SU-DHL-6 (cell line): ENCODE measurements at regions not wholly inside any gene's neighbourhood (a gene's known extent, or its start where the extent isn't known, plus 50 kb on each side); places are given as distances from the start of the nearest gene placed in this dataset.

Source experiments
- H2AFZ ChIP-seq: fragments of 200-600 bp; sonication (generic); 2 replicates; pipeline ENCODE4 v1.6.1; 2014; ENCODE audit warnings: low read depth, mild to moderate bottlenecking, moderate library complexity, mixed read lengths, antibody characterized with exemption, low read length; ENCODE audit not compliant: severe bottlenecking
- H3F3A ChIP-seq: fragments of 200-600 bp; shearing (Covaris generic); 2 replicates; pipeline ENCODE4 v1.6.0; 2016; ENCODE audit warnings: antibody characterized with exemption, mild to moderate bottlenecking; ENCODE audit not compliant: insufficient read depth
- H3K27ac ChIP-seq: fragments of 200-600 bp; sonication (generic); 2 replicates; pipeline ENCODE4 v1.5.1; 2016; ENCODE audit warnings: low read depth, mild to moderate bottlenecking, low read length, moderate library complexity, mixed read lengths
- H3K27me3 ChIP-seq: fragments of 200-600 bp; sonication (generic), shearing (Covaris generic); 2 replicates; pipeline ENCODE4 v1.6.0; 2014; ENCODE audit warnings: mild to moderate bottlenecking, low read length
- H3K36me3 ChIP-seq: fragments of 200-600 bp; sonication (generic); 2 replicates; pipeline ENCODE4 v1.6.1; 2014; ENCODE audit warnings: mild to moderate bottlenecking, low read length, mixed read lengths
- H3K4me2 ChIP-seq: fragments of 300-600, 200-600 bp; shearing (Covaris generic), sonication (generic); 2 replicates; pipeline ENCODE4 v1.6.0; 2014; ENCODE audit warnings: low read length, low read depth, mild to moderate bottlenecking; ENCODE audit not compliant: poor library complexity, severe bottlenecking
- H3K4me3 ChIP-seq: fragments of 200-600 bp; sonication (generic); 2 replicates; pipeline ENCODE4 v1.5.1; 2014; ENCODE audit warnings: antibody characterized with exemption, low read length, mild to moderate bottlenecking, mixed read lengths; ENCODE audit not compliant: insufficient read depth, poor library complexity, severe bottlenecking
- H3K79me2 ChIP-seq: fragments of 200-600 bp; sonication (generic); 2 replicates; pipeline ENCODE4 v1.6.1; 2014; ENCODE audit warnings: mild to moderate bottlenecking, low read length, moderate library complexity; ENCODE audit not compliant: insufficient read depth
- H3K9ac ChIP-seq: fragments of 200-600 bp; sonication (generic); 2 replicates; pipeline ENCODE4 v1.7.0; 2014; ENCODE audit warnings: mild to moderate bottlenecking, low read length
- H3K9me2 ChIP-seq: fragments of 200-600 bp; sonication (generic); replicated peaks from 2 replicates; pipeline ENCODE4 v1.6.1; 2014; ENCODE audit warnings: low read length; ENCODE audit not compliant: insufficient read depth
- H3K9me3 ChIP-seq: fragments of 200-600 bp; sonication (generic); 2 replicates; pipeline ENCODE4 v1.6.1; 2014; ENCODE audit warnings: low read length, mixed read lengths; ENCODE audit not compliant: insufficient read depth
- H4K20me1 ChIP-seq: fragments of 200-600 bp; sonication (generic); 2 replicates; pipeline ENCODE4 v1.6.1; 2014; ENCODE audit warnings: low read depth, mild to moderate bottlenecking, antibody characterized with exemption, low read length, moderate library complexity, mixed read lengths
- CTCF ChIP-seq: fragments of 200-600 bp; sonication (generic); IDR thresholded peaks from one replicate; pipeline ENCODE4 v1.5.1; 2017; ENCODE audit warnings: antibody characterized with exemption, mild to moderate bottlenecking, low read length, moderate library complexity; ENCODE audit not compliant: insufficient read depth, poor library complexity, severe bottlenecking
- EZH2phosphoT487 ChIP-seq: fragments of 200-600 bp; sonication (generic), shearing (Covaris generic); conservative IDR thresholded peaks from 2 replicates; pipeline ENCODE4 v1.6.1; 2018; ENCODE audit warnings: mild to moderate bottlenecking, antibody characterized with exemption, low read length, moderate library complexity, mixed read lengths

DNA sequence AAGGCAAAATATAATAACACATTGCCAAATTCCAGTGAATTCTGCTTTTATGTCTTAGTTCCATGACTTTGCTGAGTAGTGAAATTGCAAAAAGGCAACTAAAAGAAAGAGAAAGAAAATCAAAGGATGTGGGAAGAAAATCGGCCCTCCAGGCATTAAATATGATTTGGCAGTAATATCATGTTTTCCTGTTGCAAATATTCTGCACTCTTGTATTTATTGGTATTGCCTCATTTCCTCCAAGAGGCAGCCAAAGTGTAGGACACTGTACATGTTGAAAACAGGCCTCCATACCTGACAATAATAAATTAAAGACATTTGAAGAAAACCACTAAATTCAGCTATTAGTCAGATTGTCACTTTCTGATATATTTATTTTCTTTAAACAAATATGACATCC lies 460.0 kb upstream of the NOX3 start:
- H2AFZ ChIP-seq: no peak overlapping the region
- H3K4me2 ChIP-seq: no peak overlapping the region
- H3K4me3 ChIP-seq: no peak overlapping the region
- TF ChIP-seq CTCF (no peak), EZH2phosphoT487 (no peak)
- H3K9me3 ChIP-seq: no peaks in the 10 kb centered on the region
- H3K27ac ChIP-seq: no peak overlapping the region
- no peak overlapping the region for H3K9ac ChIP-seq
- H4K20me1 ChIP-seq: no peaks in the 10 kb centered on the region
- H3K79me2 ChIP-seq: no peaks in the 10 kb centered on the region
- H3K27me3 ChIP-seq: no peaks in the 10 kb centered on the region
- no peaks in the 10 kb centered on the region for H3F3A ChIP-seq
- H3K9me2 ChIP-seq: no peaks in the 10 kb centered on the region
- no peaks in the 10 kb centered on the region for H3K36me3 ChIP-seq

DNA sequence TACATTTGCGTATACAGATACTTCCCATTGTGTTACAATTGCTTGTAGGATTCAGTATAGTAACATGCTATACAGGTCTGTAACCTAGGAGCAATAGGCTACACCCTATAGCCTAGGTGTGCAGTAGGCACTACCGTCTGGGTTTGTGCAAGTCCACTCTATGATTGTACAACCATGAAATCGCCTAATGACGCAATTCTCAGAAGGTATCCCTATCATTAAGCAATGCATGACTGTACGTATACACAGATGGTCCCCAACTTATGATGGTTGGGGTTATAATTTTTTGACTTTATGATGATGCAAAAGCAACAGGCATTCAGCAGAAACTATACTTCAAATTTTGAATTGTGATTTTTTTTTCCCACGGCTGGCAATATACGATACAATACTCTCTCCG lies 458.2 kb upstream of the NOX3 start:
- TF ChIP-seq EZH2phosphoT487 (no peak), CTCF (no peak)
- no peaks in the 10 kb centered on the region for H4K20me1 ChIP-seq
- no peak overlapping the region for H2AFZ ChIP-seq
- no peaks in the 10 kb centered on the region for H3F3A ChIP-seq
- no peaks in the 10 kb centered on the region for H3K27me3 ChIP-seq
- no peak overlapping the region for H3K4me3 ChIP-seq
- peaks cover 3% of the 10 kb centered on the region; the same call in 1 of the 2 replicates for H3K9me3 ChIP-seq
- no peak overlapping the region for H3K4me2 ChIP-seq
- no peak overlapping the region for H3K27ac ChIP-seq
- H3K9ac ChIP-seq: no peak overlapping the region
- no peaks in the 10 kb centered on the region for H3K9me2 ChIP-seq
- no peaks in the 10 kb centered on the region for H3K36me3 ChIP-seq
- no peaks in the 10 kb centered on the region for H3K79me2 ChIP-seq

DNA sequence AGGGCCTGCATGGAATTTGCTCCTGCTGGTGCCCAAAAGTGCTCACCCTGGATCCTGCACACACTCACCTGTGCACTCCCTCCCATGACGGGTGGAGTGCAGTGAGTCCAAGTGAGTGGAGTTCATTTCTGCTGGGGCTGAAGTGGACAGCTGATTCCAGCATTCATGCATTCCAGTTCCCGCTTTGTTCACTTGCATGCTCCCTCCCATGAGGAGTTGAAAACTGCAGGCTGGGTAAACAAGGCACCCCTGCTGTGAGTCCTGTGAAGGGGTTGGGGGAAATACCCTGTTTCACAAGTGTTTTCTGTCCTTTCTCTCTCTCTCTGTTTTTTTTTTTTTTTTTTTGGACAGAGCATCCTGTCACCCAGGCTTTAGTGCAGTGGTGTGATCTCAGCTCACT lies 454.1 kb upstream of the NOX3 start:
- Histone ChIP-seq H3K27me3 (no peaks in the 10 kb centered on the region), H3K27ac (no peak overlapping the region), H3K79me2 (no peaks in the 10 kb centered on the region), H3K36me3 (no peaks in the 10 kb centered on the region; the same call in 1 of the 2 replicates), H3K9me2 (no peaks in the 10 kb centered on the region), H3K4me3 (no peak overlapping the region), H2AFZ (no peak overlapping the region), H4K20me1 (no peaks in the 10 kb centered on the region), H3K9me3 (peaks cover 8% of the 10 kb centered on the region; the same call in 1 of the 2 replicates), H3K9ac (no peak overlapping the region), H3F3A (no peaks in the 10 kb centered on the region), H3K4me2 (no peak overlapping the region)
- TF ChIP-seq EZH2phosphoT487: no peak

DNA sequence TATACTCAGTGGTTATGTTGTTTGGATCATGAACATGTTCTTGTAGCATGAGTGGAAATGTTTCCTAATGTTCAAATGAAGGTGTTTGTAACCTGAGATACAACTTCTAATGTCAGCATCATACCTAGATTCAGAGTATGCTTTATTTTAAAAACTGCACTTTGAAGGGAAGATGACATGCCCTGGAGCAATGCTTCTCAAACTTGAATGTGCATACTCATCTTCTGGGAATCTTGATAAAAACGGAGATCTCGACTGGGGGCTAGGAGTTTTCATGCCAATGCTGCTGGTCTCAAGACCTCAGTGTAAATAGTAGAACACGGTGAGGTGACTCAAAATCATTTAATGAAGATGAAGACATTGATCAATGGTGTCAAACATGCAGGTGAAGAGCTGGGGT lies 440.0 kb upstream of the NOX3 start:
- H3K36me3 ChIP-seq: no peaks in the 10 kb centered on the region
- no peaks in the 10 kb centered on the region for H3F3A ChIP-seq
- H3K9me2 ChIP-seq: no peaks in the 10 kb centered on the region
- no peak for TF ChIP-seq CTCF
- no peak for TF ChIP-seq EZH2phosphoT487
- H2AFZ ChIP-seq: no peak overlapping the region
- no peaks in the 10 kb centered on the region for H4K20me1 ChIP-seq
- H3K4me3 ChIP-seq: no peak overlapping the region
- H3K27me3 ChIP-seq: no peaks in the 10 kb centered on the region
- H3K9me3 ChIP-seq: no peaks in the 10 kb centered on the region
- no peak overlapping the region for H3K27ac ChIP-seq
- H3K9ac ChIP-seq: no peak overlapping the region
- no peak overlapping the region for H3K4me2 ChIP-seq
- no peaks in the 10 kb centered on the region for H3K79me2 ChIP-seq
